ENCODE measurements at regions not wholly inside any gene's neighbourhood (a gene's known extent, or its start where the extent isn't known, plus 50 kb on each side); places are given as distances from the start of the nearest gene placed in this dataset.

GRCh38 chr3:103055021-103055520 lies 620.3 kb downstream of the ZPLD1 start:
- Histone ChIP-seq H3K27ac (ENCODE audit: low read length) (no peak overlapping the region), H2AFZ (ENCODE audit: low read depth, low read length) (no peak overlapping the region), H3K79me2 (replicated peaks; ENCODE audit: insufficient read depth, low read length) (no peaks in the 10 kb centered on the region), H3K4me3 (ENCODE audit: low read length) (no peak overlapping the region), H3K9ac (ENCODE audit: low read length) (no peak overlapping the region), H3F3A (ENCODE audit: insufficient read depth, low read length, poor library complexity, severe bottlenecking) (no peaks in the 10 kb centered on the region), H3K36me3 (ENCODE audit: insufficient read depth, low read length) (no peaks in the 10 kb centered on the region), H3K9me3 (ENCODE audit: low read length) (no peaks in the 10 kb centered on the region), H3K4me2 (ENCODE audit: low read length) (no peak overlapping the region), H4K20me1 (ENCODE audit: insufficient read depth) (no peaks in the 10 kb centered on the region), H3K9me2 (ENCODE audit: insufficient read depth, low read length) (no peaks in the 10 kb centered on the region), H3K27me3 (ENCODE audit: insufficient read depth, low read depth, low read length) (no peaks in the 10 kb centered on the region)
- TF ChIP-seq TAF1 (IDR thresholded peaks at IDR 0.05; ENCODE audit: low read depth) = no peak
- TF ChIP-seq SMC3 (conservative IDR thresholded peaks at IDR 0.05; ENCODE audit: poor library complexity) = no peak
- no peak for TF ChIP-seq CTCF (IDR thresholded peaks at IDR 0.05; ENCODE audit: poor library complexity, severe bottlenecking)
- TF ChIP-seq MXI1 (conservative IDR thresholded peaks at IDR 0.05; ENCODE audit: poor library complexity, severe bottlenecking) = no peak
- no peak for TF ChIP-seq REST (IDR thresholded peaks at IDR 0.05; ENCODE audit: borderline replicate concordance)
- TF ChIP-seq RAD21 (conservative IDR thresholded peaks at IDR 0.05) = no peak
- TF ChIP-seq EP300 (conservative IDR thresholded peaks at IDR 0.05; ENCODE audit: poor library complexity, severe bottlenecking) = no peak
- TF ChIP-seq EZH2 (IDR thresholded peaks at IDR 0.05; ENCODE audit: borderline replicate concordance, insufficient read depth, low read length, poor library complexity, severe bottlenecking) = no peak
- TF ChIP-seq POLR2AphosphoS5 (IDR thresholded peaks at IDR 0.05) = no peak

GRCh38 chr3:103056542-103056941 lies 621.7 kb downstream of the ZPLD1 start:
- no peaks in the 10 kb centered on the region for H3K27me3 ChIP-seq (ENCODE audit: insufficient read depth, low read depth, low read length)
- no peaks in the 10 kb centered on the region for H4K20me1 ChIP-seq (ENCODE audit: insufficient read depth)
- H3F3A ChIP-seq (ENCODE audit: insufficient read depth, low read length, poor library complexity, severe bottlenecking) = no peaks in the 10 kb centered on the region
- H3K9ac ChIP-seq (ENCODE audit: low read length) = no peak overlapping the region
- H3K79me2 ChIP-seq (replicated peaks; ENCODE audit: insufficient read depth, low read length) = no peaks in the 10 kb centered on the region
- no peaks in the 10 kb centered on the region for H3K9me3 ChIP-seq (ENCODE audit: low read length)
- TF ChIP-seq CTCF (IDR thresholded peaks at IDR 0.05; ENCODE audit: poor library complexity, severe bottlenecking) (no peak), EZH2 (IDR thresholded peaks at IDR 0.05; ENCODE audit: borderline replicate concordance, insufficient read depth, low read length, poor library complexity, severe bottlenecking) (no peak), EP300 (conservative IDR thresholded peaks at IDR 0.05; ENCODE audit: poor library complexity, severe bottlenecking) (no peak), REST (IDR thresholded peaks at IDR 0.05; ENCODE audit: borderline replicate concordance) (no peak), POLR2AphosphoS5 (IDR thresholded peaks at IDR 0.05) (no peak)
- H3K27ac ChIP-seq (ENCODE audit: low read length) = no peak overlapping the region
- no peaks in the 10 kb centered on the region for H3K9me2 ChIP-seq (ENCODE audit: insufficient read depth, low read length)
- no peak overlapping the region for H3K4me2 ChIP-seq (ENCODE audit: low read length)
- H3K36me3 ChIP-seq (ENCODE audit: insufficient read depth, low read length) = no peaks in the 10 kb centered on the region
- H3K4me3 ChIP-seq (ENCODE audit: low read length) = no peak overlapping the region
- H2AFZ ChIP-seq (ENCODE audit: low read depth, low read length) = no peak overlapping the region
